ENCODE measurements at regions not wholly inside any gene's neighbourhood (a gene's known extent, or its start where the extent isn't known, plus 50 kb on each side); places are given as distances from the start of the nearest gene placed in this dataset.

- TF ChIP-seq CTCF (IDR thresholded peaks at IDR 0.05; ENCODE audit: poor library complexity, severe bottlenecking) (no peak), REST (IDR thresholded peaks at IDR 0.05; ENCODE audit: borderline replicate concordance) (no peak), EP300 (conservative IDR thresholded peaks at IDR 0.05; ENCODE audit: poor library complexity, severe bottlenecking) (no peak), EZH2 (IDR thresholded peaks at IDR 0.05; ENCODE audit: borderline replicate concordance, insufficient read depth, low read length, poor library complexity, severe bottlenecking) (no peak)
Measured at GRCh38 chr5:111857623-111858022, 100.6 kb upstream of the NREP start.

All from neural cell (in vitro differentiated cells).